VCaP (cell line): ENCODE measurements at regions not wholly inside any gene's neighbourhood (a gene's known extent, or its start where the extent isn't known, plus 50 kb on each side); places are given as distances from the start of the nearest gene placed in this dataset.

Experiments
- H3K27ac ChIP-seq: fragments of 450-650 bp; 2 replicates; pipeline ENCODE4 v1.5.1; 2017
- TF ChIP-seq, protein P1 (sequence below): fragments of 450-650 bp; conservative IDR thresholded peaks from 2 replicates; pipeline ENCODE4 v1.5.1; 2017; ENCODE audit warnings: mild to moderate bottlenecking, moderate library complexity

- TF ChIP-seq, protein P1, sequence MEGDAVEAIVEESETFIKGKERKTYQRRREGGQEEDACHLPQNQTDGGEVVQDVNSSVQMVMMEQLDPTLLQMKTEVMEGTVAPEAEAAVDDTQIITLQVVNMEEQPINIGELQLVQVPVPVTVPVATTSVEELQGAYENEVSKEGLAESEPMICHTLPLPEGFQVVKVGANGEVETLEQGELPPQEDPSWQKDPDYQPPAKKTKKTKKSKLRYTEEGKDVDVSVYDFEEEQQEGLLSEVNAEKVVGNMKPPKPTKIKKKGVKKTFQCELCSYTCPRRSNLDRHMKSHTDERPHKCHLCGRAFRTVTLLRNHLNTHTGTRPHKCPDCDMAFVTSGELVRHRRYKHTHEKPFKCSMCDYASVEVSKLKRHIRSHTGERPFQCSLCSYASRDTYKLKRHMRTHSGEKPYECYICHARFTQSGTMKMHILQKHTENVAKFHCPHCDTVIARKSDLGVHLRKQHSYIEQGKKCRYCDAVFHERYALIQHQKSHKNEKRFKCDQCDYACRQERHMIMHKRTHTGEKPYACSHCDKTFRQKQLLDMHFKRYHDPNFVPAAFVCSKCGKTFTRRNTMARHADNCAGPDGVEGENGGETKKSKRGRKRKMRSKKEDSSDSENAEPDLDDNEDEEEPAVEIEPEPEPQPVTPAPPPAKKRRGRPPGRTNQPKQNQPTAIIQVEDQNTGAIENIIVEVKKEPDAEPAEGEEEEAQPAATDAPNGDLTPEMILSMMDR: no peak
- no peak overlapping the region for H3K27ac ChIP-seq
Observed at GRCh38 chr3:88626456-88627120, 476.8 kb downstream of the C3orf38 start.

DNA sequence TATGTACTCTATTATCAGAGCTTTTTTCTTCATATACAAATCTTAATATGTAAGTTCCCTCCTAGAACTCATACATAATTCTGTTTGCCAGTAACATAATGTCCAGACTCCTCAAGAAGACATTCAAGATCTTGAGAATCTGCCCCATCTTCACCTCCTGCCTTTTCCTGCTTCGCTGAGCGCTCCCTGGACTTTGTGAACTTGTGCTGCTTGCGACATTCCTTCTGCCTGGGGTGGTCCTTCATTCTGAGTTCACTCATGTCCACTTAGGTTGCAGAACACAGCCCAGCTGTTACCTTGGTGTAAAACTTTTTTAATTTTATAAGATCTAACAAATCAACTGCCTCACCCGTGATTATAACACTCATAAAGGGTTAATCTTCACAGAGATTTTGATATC is 478.5 kb upstream of the EPHA3 start:
- TF ChIP-seq, protein P1: no peak
- no peak overlapping the region for H3K27ac ChIP-seq

DNA sequence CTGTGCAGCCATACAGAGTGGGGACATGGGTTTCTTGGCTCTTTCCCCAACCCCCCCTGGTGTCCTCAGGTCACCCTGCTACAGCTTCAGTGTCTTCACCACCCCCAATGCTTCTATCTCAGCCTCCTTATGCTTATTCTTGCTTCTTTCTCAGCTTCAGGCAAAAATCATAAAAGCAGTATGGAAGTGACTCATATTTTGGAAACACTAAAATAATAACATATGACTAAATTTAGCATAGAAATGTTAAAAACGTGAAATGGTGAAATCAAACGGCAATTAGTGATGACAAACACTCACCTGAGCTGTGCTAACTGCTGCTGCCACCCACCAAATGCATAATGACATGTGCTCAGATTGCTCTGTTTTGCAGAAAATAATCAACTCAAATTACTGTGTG is 475.2 kb upstream of the EPHA3 start:
- TF ChIP-seq, protein P1: no peak

GRCh38 chr3:88640581-88640980 is 466.8 kb upstream of the EPHA3 start:
- TF ChIP-seq, protein P1: no peak
- H3K27ac ChIP-seq: no peak overlapping the region

More for the DNA sequence above, 475.2 kb upstream of the EPHA3 start:
- H3K27ac ChIP-seq: no peak overlapping the region

DNA sequence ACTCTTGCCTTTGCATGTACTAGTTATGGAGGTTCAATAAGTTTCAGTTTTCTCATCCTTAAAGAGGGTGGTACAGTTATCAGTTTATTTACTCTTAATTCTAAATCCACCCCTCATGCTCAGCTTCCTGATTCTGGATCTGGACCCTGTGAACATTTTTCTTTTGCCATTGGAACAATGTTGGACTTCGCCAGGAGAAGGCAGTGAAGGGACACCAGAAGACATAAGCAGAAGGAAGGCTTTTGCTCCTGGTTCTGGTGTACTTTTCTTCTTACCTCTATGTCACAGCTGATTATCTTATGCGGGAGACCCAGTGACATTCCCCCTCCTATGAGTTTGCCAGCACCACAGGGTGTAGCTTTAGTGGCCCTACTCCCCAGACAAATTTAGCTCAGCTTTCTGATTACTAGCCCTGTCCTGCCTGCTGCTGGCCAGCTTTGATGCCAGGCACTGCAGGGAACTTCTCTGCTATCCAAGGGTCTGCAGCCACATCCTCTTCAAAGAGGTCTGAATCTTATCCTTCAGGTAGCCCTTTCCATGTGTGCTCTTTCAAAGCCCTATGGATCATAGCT is 466.3 kb upstream of the EPHA3 start:
- TF ChIP-seq, protein P1: no peak
- no peak overlapping the region for H3K27ac ChIP-seq

- TF ChIP-seq, protein P1: no peak
Observed at GRCh38 chr3:88657459-88657858, 450.0 kb upstream of the EPHA3 start.

GRCh38 chr3:88661433-88661824 is 446.0 kb upstream of the EPHA3 start:
- no peak overlapping the region for H3K27ac ChIP-seq
- TF ChIP-seq, protein P1: no peak

More at GRCh38 chr3:88657459-88657858, 450.0 kb upstream of the EPHA3 start:
- no peak overlapping the region for H3K27ac ChIP-seq
